ENCODE measurements at regions not wholly inside any gene's neighbourhood (a gene's known extent, or its start where the extent isn't known, plus 50 kb on each side); places are given as distances from the start of the nearest gene placed in this dataset.

GRCh38 chr12:107475900-107476299 is 209.7 kb upstream of the PWP1 start:
- Histone ChIP-seq H3K9me3 (ENCODE audit: low read depth, low read length, poor library complexity, severe bottlenecking) (no peaks in the 10 kb centered on the region), H3K27ac (ENCODE audit: low read depth, low read length, poor library complexity, severe bottlenecking) (no peak overlapping the region), H3K27me3 (replicated peaks; ENCODE audit: insufficient read depth, low read depth, low read length, poor library complexity) (no peaks in the 10 kb centered on the region), H3K4me3 (ENCODE audit: low read depth, low read length, poor library complexity, severe bottlenecking) (no peak overlapping the region), H3K36me3 (ENCODE audit: insufficient read depth, low read length, poor library complexity, severe bottlenecking) (no peaks in the 10 kb centered on the region), H3K4me1 (ENCODE audit: insufficient read depth, low read length, poor library complexity, severe bottlenecking) (no peaks in the 10 kb centered on the region)
- CTCF ChIA-PET: no interaction called here
- BruUV-seq (replicated peaks): no TSS peak
- POLR2A ChIA-PET (ENCODE audit: low non-redundant PET): no interaction called here
- TF ChIP-seq CTCF (conservative IDR thresholded peaks at IDR 0.05; ENCODE audit: low read depth, low read length): no peak
- no peak for TF ChIP-seq EZH2 (IDR thresholded peaks at IDR 0.05; ENCODE audit: borderline replicate concordance, low read depth, low read length, poor library complexity, severe bottlenecking)
- no peak for DNase-seq (ENCODE audit: low spot score)
- intact Hi-C loops (cut with micrococcal nuclease; ENCODE audit: unreplicated experiment): no loop called here

- DNase-seq (ENCODE audit: low spot score): no peak
- no peak overlapping the region for H3K4me3 ChIP-seq (ENCODE audit: low read depth, low read length, poor library complexity, severe bottlenecking)
- CTCF ChIA-PET: no interaction called here
- no peak overlapping the region for H3K27ac ChIP-seq (ENCODE audit: low read depth, low read length, poor library complexity, severe bottlenecking)
- intact Hi-C loops (cut with micrococcal nuclease; ENCODE audit: unreplicated experiment): no loop called here
- TF ChIP-seq EZH2 (IDR thresholded peaks at IDR 0.05; ENCODE audit: borderline replicate concordance, low read depth, low read length, poor library complexity, severe bottlenecking) (no peak), CTCF (conservative IDR thresholded peaks at IDR 0.05; ENCODE audit: low read depth, low read length) (no peak)
- H3K4me1 ChIP-seq (ENCODE audit: insufficient read depth, low read length, poor library complexity, severe bottlenecking): no peaks in the 10 kb centered on the region
- no peaks in the 10 kb centered on the region for H3K36me3 ChIP-seq (ENCODE audit: insufficient read depth, low read length, poor library complexity, severe bottlenecking)
- POLR2A ChIA-PET (ENCODE audit: low non-redundant PET): no interaction called here
- no peaks in the 10 kb centered on the region for H3K27me3 ChIP-seq (replicated peaks; ENCODE audit: insufficient read depth, low read depth, low read length, poor library complexity)
- no peaks in the 10 kb centered on the region for H3K9me3 ChIP-seq (ENCODE audit: low read depth, low read length, poor library complexity, severe bottlenecking)
- BruUV-seq (replicated peaks): no TSS peak
These were observed 208.6 kb upstream of the PWP1 start for GRCh38 chr12:107477018-107477417.

GRCh38 chr12:107477947-107478610 is 207.5 kb upstream of the PWP1 start:
- no peak for DNase-seq (ENCODE audit: low spot score)
- intact Hi-C loops (cut with micrococcal nuclease; ENCODE audit: unreplicated experiment): no loop called here
- Histone ChIP-seq H3K27me3 (replicated peaks; ENCODE audit: insufficient read depth, low read depth, low read length, poor library complexity) (no peaks in the 10 kb centered on the region), H3K9me3 (ENCODE audit: low read depth, low read length, poor library complexity, severe bottlenecking) (no peaks in the 10 kb centered on the region), H3K4me3 (ENCODE audit: low read depth, low read length, poor library complexity, severe bottlenecking) (no peak overlapping the region), H3K27ac (ENCODE audit: low read depth, low read length, poor library complexity, severe bottlenecking) (no peak overlapping the region), H3K36me3 (ENCODE audit: insufficient read depth, low read length, poor library complexity, severe bottlenecking) (no peaks in the 10 kb centered on the region), H3K4me1 (ENCODE audit: insufficient read depth, low read length, poor library complexity, severe bottlenecking) (no peaks in the 10 kb centered on the region)
- ChIA-PET CTCF (no interaction called here), POLR2A (ENCODE audit: low non-redundant PET) (no interaction called here)
- BruUV-seq (replicated peaks): no TSS peak
- TF ChIP-seq CTCF (conservative IDR thresholded peaks at IDR 0.05; ENCODE audit: low read depth, low read length): no peak
- no peak for TF ChIP-seq EZH2 (IDR thresholded peaks at IDR 0.05; ENCODE audit: borderline replicate concordance, low read depth, low read length, poor library complexity, severe bottlenecking)
